ENCODE measurements at regions not wholly inside any gene's neighbourhood (a gene's known extent, or its start where the extent isn't known, plus 50 kb on each side); places are given as distances from the start of the nearest gene placed in this dataset.

- no peak for TF ChIP-seq CTCF (IDR thresholded peaks at IDR 0.05; ENCODE audit: control extremely low read depth, extremely low read depth, low read depth, missing control alignments)
- DNase-seq (ENCODE audit: extremely low spot score) = no peak
- ChIA-PET POLR2A (no interaction called here), CTCF (no interaction called here)
Observed at GRCh38 chr5:37906416-37906815, 66.6 kb upstream of the GDNF start.

- no peak for DNase-seq (ENCODE audit: extremely low spot score)
- ChIA-PET CTCF (interaction anchor here (1.2 kb wide), 1 partner anchor 68 kb away, joined by 3 read pairs; no protein-coding TSS in a partner anchor), POLR2A (no interaction called here)
- TF ChIP-seq CTCF (IDR thresholded peaks at IDR 0.05; ENCODE audit: control extremely low read depth, extremely low read depth, low read depth, missing control alignments) = no peak
Observed at GRCh38 chr5:37905230-37905629, 65.4 kb upstream of the GDNF start.

- TF ChIP-seq CTCF (IDR thresholded peaks at IDR 0.05; ENCODE audit: control extremely low read depth, extremely low read depth, low read depth, missing control alignments) = no peak
- POLR2A ChIA-PET = no interaction called here
- no peak for DNase-seq (ENCODE audit: extremely low spot score)
- CTCF ChIA-PET = interaction anchor here (1.5 kb wide), 1 partner anchor 66 kb away, joined by 4 read pairs; no protein-coding TSS in a partner anchor
Observed at GRCh38 chr5:37902323-37902722, 62.5 kb upstream of the GDNF start.

- ChIA-PET CTCF (interaction anchor here (0.9 kb wide), 1 partner anchor 16 kb away, joined by 3 read pairs; no protein-coding TSS in a partner anchor), POLR2A (no interaction called here)
- no peak for TF ChIP-seq CTCF (IDR thresholded peaks at IDR 0.05; ENCODE audit: control extremely low read depth, extremely low read depth, low read depth, missing control alignments)
- no peak for DNase-seq (ENCODE audit: extremely low spot score)
Observed at GRCh38 chr5:37900692-37901091, 60.9 kb upstream of the GDNF start.

- ChIA-PET POLR2A (no interaction called here), CTCF (interaction anchor here (1.0 to 3.1 kb wide), 4 partner anchors 19 to 62 kb away, joined by 3 to 9 read pairs (median 5); no protein-coding TSS in a partner anchor)
- no peak for DNase-seq (ENCODE audit: extremely low spot score)
- TF ChIP-seq CTCF (IDR thresholded peaks at IDR 0.05; ENCODE audit: control extremely low read depth, extremely low read depth, low read depth, missing control alignments) = no peak
Observed at GRCh38 chr5:37899037-37899436, 59.2 kb upstream of the GDNF start.

GRCh38 chr5:37896159-37896558, 56.3 kb upstream of the GDNF start:
- no peak for TF ChIP-seq CTCF (IDR thresholded peaks at IDR 0.05; ENCODE audit: control extremely low read depth, extremely low read depth, low read depth, missing control alignments)
- DNase-seq (ENCODE audit: extremely low spot score) = no peak
- POLR2A ChIA-PET = no interaction called here
- CTCF ChIA-PET = interaction anchor here (1.4 to 2.0 kb wide), 2 partner anchors 37 to 60 kb away, joined by 3 to 6 read pairs; no protein-coding TSS in a partner anchor

Measured in GM10248 (cell line).